ENCODE measurements at regions not wholly inside any gene's neighbourhood (a gene's known extent, or its start where the extent isn't known, plus 50 kb on each side); places are given as distances from the start of the nearest gene placed in this dataset.
"Not testable (repeated sequence)": the region's sequence is repeated elsewhere in the genome, so short reads cannot be mapped to it uniquely, and the experiment has no call there.

DNA sequence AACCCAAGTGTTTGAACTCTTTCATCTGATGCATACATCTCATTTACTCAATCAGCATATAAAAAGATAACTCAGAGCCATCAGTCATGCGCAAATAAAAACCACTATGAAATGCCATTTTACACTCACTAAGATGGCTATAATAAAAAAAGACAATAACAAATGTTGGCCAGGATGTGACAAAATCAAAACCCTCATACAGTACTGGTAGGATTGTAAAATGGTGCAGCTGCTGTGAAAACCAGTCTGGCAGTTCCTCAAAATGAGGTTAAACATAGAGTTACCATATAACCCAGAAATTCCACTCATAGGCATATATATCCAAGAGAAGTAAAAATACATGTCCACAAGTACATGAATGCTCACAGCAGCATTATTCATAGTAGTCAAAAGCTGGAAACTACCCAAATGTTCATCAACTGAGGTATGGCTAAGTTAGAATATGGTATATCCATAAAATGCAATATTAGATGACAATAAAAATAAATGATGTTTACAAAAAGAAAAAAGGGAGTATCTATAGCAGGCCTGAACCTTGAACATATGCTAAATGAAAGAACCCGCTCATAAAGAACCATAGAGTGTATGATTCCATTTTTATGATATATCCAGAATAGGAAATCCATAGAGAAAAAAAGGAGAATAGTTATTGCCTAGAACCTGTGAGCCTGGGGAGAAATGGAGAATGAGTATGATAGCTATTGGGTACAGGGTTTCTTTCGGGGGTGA is 265.1 kb downstream of the SIPA1L2 start:
- H3K4me3 ChIP-seq (ENCODE audit: low read depth, low read length) = no peak overlapping the region

DNA sequence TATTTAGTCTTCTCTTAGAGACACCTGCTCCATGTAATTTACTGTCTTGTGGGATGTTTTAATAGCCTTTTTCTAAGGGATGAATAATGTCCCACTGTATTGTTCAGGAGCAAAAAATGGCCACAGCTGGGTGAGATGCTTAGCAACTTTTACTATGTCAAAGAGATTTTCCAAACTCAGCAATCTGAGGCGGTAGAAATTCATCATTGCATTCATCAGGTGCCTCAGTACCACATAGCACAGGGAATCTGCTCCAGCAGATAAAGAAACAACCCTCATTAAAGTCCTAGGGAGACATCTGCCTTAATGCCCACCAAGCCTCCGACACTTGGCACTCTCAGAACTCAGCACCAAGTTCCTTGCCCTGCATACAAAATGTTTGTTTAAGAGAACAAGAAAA is 266.9 kb downstream of the SIPA1L2 start:
- H3K4me3 ChIP-seq (ENCODE audit: low read depth, low read length) = no peak overlapping the region

- no peak overlapping the region for H3K4me3 ChIP-seq (ENCODE audit: low read depth, low read length)
Measured at GRCh38 chr1:232357416-232357815, 272.5 kb downstream of the SIPA1L2 start.

DNA sequence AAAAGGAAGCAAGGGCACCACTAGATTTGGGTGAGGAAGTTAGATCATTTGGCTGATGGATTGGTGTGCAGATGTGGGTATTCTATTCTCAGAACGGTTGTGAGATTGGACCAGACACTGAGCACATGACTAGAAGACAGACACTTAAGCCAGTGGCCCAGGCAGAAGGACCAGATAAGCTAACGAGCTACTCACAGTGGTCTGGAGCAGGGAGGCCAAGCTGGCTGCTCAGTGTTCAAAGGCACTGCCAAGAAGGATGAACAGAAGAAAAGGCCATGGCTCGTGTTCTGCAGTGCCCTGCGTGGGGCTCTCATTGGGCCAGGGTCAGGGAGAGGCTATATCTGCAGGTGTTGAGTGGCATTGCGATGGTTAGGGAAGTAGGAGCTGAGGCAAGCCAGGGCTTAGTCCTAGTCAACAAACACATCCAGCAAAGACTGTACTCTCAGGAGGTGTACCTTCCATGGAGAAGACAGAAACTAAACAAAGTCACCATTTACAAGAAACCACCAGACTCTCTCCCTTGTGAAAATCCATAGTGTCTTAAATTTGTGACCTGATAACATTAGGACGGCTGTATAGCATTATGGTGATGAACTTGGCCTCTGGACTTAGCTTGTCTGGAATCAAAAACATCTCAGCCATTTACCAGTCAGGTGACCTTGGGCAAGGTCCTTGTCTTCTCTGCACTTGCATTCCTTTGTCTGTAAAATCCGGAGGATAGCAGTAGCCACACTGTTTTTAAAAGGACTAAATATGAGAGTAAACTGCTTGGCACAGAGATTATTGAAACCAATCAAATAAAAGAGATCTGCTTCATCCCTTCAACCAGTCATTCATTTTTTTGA is 274.5 kb downstream of the SIPA1L2 start:
- no peak overlapping the region for H3K4me3 ChIP-seq (ENCODE audit: low read depth, low read length)

GRCh38 chr1:232353001-232353400 is 276.9 kb downstream of the SIPA1L2 start:
- H3K4me3 ChIP-seq (ENCODE audit: low read depth, low read length) = no peak overlapping the region

DNA sequence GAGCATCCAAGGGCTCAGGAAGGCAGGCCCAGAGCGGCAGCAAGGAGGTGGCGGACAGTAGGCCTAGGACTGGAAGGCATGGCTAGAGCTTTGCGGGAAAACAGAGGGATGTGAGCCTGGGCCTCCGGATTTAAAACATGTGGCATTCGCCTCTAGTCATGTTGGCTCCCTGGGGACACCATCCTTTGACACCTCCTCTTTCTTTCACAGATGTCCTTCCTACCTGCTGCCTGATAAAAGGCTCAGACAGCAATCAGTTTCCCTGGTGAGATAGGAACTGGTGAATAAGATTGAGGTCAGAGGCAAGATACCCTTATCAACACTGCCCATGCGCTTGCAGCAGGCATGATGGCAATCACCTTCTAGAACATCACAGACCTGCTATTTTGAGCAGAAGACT is 277.6 kb downstream of the SIPA1L2 start:
- H3K4me3 ChIP-seq (ENCODE audit: low read depth, low read length) = no peak overlapping the region

GRCh38 chr1:232351335-232351734 is 278.6 kb downstream of the SIPA1L2 start:
- no peak overlapping the region for H3K4me3 ChIP-seq (ENCODE audit: low read depth, low read length)

GRCh38 chr1:232346844-232347243 is 283.1 kb downstream of the SIPA1L2 start:
- no peak overlapping the region for H3K4me3 ChIP-seq (ENCODE audit: low read depth, low read length)

GRCh38 chr1:232344791-232345399 is 285.0 kb downstream of the SIPA1L2 start:
- H3K4me3 ChIP-seq (ENCODE audit: low read depth, low read length) = no peak overlapping the region

GRCh38 chr1:232344186-232344585 is 285.7 kb downstream of the SIPA1L2 start:
- H3K4me3 ChIP-seq (ENCODE audit: low read depth, low read length) = not testable (repeated sequence)

DNA sequence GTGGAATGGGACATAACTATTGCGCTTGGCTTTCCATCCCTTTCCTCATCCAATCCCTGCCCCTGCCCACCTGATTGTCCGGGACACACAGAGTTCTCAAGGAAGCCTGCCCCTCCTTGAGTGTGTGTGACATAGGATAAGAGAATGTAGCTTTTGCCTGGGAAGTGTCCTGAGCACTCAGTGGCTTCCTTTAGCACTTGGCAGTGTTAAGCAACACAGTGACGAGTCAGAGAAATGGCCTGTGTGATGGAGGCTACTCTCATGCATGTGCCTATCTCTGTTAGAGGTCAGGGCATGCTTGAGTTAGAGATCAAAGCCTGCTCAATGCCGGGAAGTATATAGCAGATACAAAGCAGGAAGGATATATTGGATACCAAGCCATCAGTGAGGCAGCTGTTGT is 289.5 kb downstream of the SIPA1L2 start:
- H3K4me3 ChIP-seq (ENCODE audit: low read depth, low read length) = no peak overlapping the region

- H3K4me3 ChIP-seq (ENCODE audit: low read depth, low read length) = no peak overlapping the region
Measured at GRCh38 chr1:232339073-232339472, 290.9 kb downstream of the SIPA1L2 start.

DNA sequence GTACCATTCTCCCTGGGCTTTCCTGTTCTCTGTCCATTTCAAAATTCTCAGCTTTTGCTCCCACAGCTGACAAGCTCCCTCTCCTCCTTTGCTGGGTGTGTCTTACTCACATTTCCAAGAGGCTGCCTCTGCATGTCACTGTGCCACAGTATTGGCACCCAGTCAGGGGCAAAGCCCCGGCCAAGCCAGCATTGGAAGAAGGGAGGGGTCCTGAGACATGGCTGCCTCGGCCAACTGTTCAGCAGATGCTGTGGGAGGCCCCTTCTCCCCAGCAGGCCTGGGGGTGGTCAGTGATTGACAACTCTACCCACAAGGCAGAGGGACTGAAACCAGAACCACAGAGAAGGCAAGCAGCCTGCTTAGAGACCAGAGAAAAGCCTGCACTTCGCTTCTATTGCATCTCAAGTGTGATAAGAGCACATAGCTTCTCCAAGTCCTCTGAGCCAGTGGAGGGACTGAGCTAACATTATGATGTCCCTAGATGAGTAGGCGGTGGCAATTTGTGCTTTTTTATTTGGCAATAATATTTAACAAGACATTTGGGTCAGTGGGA is 294.1 kb downstream of the SIPA1L2 start:
- no peak overlapping the region for H3K4me3 ChIP-seq (ENCODE audit: low read depth, low read length)

DNA sequence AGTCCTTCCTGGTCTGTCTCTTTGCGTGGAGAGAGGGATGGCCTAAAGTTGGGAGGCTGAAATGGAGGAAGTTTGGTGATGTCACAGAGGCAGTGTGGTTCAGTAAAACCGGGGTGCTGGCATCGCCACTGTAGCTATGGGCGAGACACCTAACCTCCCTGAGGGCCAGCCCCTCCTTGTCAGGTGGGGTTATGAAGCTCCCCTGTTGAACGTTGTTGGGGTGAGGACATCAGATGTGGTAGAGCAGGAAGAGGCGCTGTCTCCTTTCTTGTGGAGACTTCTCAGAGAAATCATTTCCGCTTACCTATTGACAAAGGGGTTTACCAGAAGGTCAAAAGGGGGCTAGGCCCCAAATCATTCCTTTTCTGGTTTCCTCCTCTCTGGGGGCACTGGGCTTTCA is 294.7 kb downstream of the SIPA1L2 start:
- no peak overlapping the region for H3K4me3 ChIP-seq (ENCODE audit: low read depth, low read length)

DNA sequence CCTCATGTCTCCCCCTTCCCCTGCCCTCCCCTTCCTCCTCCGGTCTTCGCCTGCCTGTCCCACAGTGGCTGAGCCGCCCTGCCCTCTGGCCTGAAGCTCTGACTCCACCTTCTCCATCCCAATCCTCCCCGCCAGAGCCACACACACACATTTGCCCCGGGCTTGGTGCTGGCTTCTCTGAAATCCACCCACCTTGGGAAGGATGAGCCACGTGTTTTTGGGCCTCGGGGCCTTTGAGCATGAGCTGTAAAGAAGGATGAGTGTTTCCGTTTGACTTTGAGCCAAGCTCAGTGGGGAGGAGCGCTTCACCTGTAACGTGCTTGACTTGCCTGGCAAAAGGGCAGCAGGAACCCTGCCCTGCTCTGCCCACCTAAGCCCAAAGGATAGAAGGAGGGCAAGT is 295.1 kb downstream of the SIPA1L2 start:
- no peak overlapping the region for H3K4me3 ChIP-seq (ENCODE audit: low read depth, low read length)

- no peak overlapping the region for H3K4me3 ChIP-seq (ENCODE audit: low read depth, low read length)
Measured at GRCh38 chr1:232334246-232334645, 295.7 kb downstream of the SIPA1L2 start.

- H3K4me3 ChIP-seq (ENCODE audit: low read depth, low read length) = no peak overlapping the region
Measured at GRCh38 chr1:232333419-232333767, 296.5 kb downstream of the SIPA1L2 start.

GRCh38 chr1:232332710-232333418 is 297.1 kb downstream of the SIPA1L2 start:
- H3K4me3 ChIP-seq (ENCODE audit: low read depth, low read length) = not testable (repeated sequence)

DNA sequence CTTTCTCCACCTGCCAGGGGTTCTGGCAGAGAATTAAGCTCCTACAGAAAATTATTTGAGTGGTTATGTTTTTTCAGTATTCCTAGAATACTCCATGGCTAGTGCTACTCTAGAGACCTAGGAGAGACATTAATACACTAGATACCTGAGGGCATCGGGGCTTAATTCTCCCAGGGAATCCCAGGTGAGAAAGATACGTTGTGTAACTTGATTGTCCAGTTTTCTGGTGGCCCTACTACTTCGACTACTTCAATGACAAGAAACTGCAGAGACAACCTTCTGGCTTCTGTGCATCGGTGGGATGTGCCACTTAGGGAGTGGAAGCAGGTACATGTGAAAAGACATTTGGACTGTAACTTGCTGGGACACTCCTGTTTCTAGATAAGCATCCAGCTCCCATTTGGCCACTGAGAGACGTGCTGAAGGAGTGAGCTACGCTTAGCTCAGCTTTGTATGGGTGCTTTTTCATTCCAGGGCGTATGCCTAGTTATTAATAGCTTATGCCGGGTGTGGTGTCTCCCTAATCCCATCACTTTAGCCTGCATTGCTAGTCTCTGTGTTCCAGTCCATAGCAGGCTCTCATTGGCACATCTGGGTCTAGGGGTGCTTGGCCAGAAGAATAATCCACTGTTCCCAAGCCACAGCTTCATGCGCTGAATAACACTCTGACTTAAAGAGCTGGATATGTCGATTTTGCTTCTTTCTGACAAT is 300.7 kb downstream of the SIPA1L2 start:
- no peak overlapping the region for H3K4me3 ChIP-seq (ENCODE audit: low read depth, low read length)

GRCh38 chr1:232328486-232329102 is 301.3 kb downstream of the SIPA1L2 start:
- H3K4me3 ChIP-seq (ENCODE audit: low read depth, low read length) = no peak overlapping the region
